Neutrophil (primary cell): ENCODE measurements at regions not wholly inside any gene's neighbourhood (a gene's known extent, or its start where the extent isn't known, plus 50 kb on each side); places are given as distances from the start of the nearest gene placed in this dataset.

ENCODE experiments used
- H3K27ac ChIP-seq: fragments of 200-600 bp; sonication (generic); 2 replicates; pipeline ENCODE4 v1.5.1; 2016; ENCODE audit warnings: mild to moderate bottlenecking, moderate library complexity
- H3K27me3 ChIP-seq: fragments of 200-600 bp; sonication (generic); 2 replicates; pipeline ENCODE4 v1.6.0; 2016; ENCODE audit warnings: mild to moderate bottlenecking
- H3K36me3 ChIP-seq: fragments of 200-600 bp; sonication (generic); 2 replicates; pipeline ENCODE4 v1.5.1; 2017
- H3K4me1 ChIP-seq, 2 experiments: fragments of 200-600 bp in 1 of 2; sonication (generic) in 1 of 2; 1 replicate in 1 of 2; 2 replicates in 1 of 2; pipeline versions ENCODE4 v1.5.1 to v1.6.1; 2013 to 2016; ENCODE audit warnings: low read depth in 1 of 2, low read length in 1 of 2, mild to moderate bottlenecking in 1 of 2, moderate library complexity in 1 of 2; ENCODE audit not compliant: control insufficient read depth in 1 of 2, insufficient read depth in 1 of 2
- H3K4me3 ChIP-seq, 2 experiments: fragments of 200-600 bp in 1 of 2; sonication (generic) in 1 of 2; 1 replicate in 1 of 2; 2 replicates in 1 of 2; pipeline ENCODE4 v1.5.1; 2013 to 2016; ENCODE audit warnings: low read depth in 1 of 2, low read length in 1 of 2, mild to moderate bottlenecking in 1 of 2, moderate library complexity in 1 of 2
- H3K9me3 ChIP-seq: fragments of 200-600 bp; sonication (generic); 2 replicates; pipeline ENCODE4 v1.5.1; 2016
- TF ChIP-seq, protein P1 (sequence below): fragments of 200-600 bp; sonication (generic); IDR thresholded peaks from 2 replicates; pipeline ENCODE4 v1.5.1; 2016; ENCODE audit warnings: antibody characterized with exemption

DNA sequence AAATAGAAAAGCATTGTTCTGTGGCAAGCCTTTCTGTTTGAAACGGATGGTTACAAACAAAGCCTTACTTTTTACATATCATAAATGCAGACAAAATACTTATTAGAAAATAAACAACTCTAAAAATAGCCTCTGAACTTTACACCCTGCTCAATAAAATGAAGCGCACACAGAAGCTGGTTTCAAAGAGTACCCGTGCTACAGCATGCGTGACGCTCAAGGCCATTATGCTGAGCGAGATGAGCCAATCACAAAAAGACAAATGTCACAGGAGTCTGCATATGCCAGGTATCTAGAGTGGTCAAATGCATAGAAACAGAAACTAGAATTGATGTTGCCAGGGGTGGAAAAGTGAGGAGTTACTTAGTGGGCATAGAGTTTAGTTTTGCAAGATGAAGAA, 326.5 kb upstream of the GATB start:
- Histone ChIP-seq H3K4me1 (no peaks in the 10 kb centered on the region), H3K27me3 (no peaks in the 10 kb centered on the region), H3K9me3 (no peaks in the 10 kb centered on the region), H3K27ac (no peak overlapping the region), H3K36me3 (no peaks in the 10 kb centered on the region), H3K4me3 (no peak overlapping the region)
- TF ChIP-seq, protein P1, sequence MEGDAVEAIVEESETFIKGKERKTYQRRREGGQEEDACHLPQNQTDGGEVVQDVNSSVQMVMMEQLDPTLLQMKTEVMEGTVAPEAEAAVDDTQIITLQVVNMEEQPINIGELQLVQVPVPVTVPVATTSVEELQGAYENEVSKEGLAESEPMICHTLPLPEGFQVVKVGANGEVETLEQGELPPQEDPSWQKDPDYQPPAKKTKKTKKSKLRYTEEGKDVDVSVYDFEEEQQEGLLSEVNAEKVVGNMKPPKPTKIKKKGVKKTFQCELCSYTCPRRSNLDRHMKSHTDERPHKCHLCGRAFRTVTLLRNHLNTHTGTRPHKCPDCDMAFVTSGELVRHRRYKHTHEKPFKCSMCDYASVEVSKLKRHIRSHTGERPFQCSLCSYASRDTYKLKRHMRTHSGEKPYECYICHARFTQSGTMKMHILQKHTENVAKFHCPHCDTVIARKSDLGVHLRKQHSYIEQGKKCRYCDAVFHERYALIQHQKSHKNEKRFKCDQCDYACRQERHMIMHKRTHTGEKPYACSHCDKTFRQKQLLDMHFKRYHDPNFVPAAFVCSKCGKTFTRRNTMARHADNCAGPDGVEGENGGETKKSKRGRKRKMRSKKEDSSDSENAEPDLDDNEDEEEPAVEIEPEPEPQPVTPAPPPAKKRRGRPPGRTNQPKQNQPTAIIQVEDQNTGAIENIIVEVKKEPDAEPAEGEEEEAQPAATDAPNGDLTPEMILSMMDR: no peak

DNA sequence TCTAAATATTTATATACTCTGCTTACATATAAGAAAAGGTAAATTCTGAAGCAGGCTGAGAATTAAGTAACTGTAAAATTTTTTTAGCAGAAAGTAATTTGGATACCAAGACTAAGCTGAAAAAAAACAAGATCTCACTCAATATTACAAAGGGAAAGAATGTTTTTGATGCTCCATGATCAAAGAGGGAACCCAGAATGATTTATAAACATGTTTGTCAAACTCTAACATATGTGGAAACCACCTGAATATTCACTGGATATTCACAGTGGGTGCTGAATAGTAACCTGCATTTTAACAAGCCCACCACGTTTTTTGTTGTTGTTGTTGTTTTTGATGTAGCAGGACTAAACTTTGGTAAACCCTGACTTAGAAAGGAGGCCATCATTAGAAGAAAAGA, 324.9 kb upstream of the GATB start:
- Histone ChIP-seq H3K4me1 (no peaks in the 10 kb centered on the region), H3K4me3 (no peak overlapping the region), H3K27ac (no peak overlapping the region), H3K36me3 (no peaks in the 10 kb centered on the region), H3K9me3 (no peaks in the 10 kb centered on the region), H3K27me3 (no peaks in the 10 kb centered on the region)
- TF ChIP-seq, protein P1: no peak

DNA sequence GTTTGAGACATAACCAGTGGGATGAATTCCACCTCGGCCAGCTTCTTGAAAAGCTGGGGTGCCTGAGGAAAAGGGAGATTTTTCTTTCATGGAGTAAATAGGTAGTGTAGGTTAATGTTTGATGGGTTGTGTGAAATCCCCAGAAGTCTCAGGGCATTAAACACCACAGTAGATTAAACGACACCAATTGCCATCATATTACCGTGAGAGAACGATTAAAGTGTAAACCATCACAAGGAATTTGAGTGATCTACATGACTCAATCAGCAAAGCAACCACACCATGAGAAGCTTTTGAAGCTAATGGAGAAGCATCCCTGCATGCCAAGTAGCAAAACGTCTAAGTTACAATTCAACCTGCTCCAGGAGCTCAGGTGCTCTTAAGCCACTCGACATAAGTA, 322.5 kb upstream of the GATB start:
- Histone ChIP-seq H3K27ac (no peak overlapping the region), H3K36me3 (no peaks in the 10 kb centered on the region), H3K4me3 (no peak overlapping the region), H3K4me1 (no peaks in the 10 kb centered on the region), H3K9me3 (no peaks in the 10 kb centered on the region), H3K27me3 (no peaks in the 10 kb centered on the region)
- TF ChIP-seq, protein P1: no peak

DNA sequence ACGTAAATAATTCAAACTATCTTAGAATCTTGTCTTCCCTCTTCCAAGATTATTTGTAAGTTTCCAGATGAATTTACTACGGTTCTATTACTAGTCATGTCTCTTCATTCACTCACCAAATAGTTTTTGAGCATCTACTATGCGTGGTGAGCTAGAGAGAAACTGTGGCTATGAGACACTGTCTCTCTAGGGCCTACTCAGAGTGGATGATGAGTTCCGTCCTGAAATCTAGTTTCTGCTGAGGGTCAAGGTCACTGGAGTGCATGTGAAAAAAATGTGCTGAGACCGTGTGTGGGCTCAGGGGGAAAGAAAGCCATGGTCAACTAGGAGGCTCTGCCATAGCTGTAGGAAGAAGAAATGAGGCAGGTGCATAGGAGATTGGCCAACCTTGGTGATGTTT, 320.2 kb upstream of the GATB start:
- no peaks in the 10 kb centered on the region for H3K4me1 ChIP-seq
- TF ChIP-seq, protein P1: no peak
- H3K27ac ChIP-seq: no peak overlapping the region
- no peaks in the 10 kb centered on the region for H3K9me3 ChIP-seq
- H3K27me3 ChIP-seq: no peaks in the 10 kb centered on the region
- H3K4me3 ChIP-seq: no peak overlapping the region
- no peaks in the 10 kb centered on the region for H3K36me3 ChIP-seq

DNA sequence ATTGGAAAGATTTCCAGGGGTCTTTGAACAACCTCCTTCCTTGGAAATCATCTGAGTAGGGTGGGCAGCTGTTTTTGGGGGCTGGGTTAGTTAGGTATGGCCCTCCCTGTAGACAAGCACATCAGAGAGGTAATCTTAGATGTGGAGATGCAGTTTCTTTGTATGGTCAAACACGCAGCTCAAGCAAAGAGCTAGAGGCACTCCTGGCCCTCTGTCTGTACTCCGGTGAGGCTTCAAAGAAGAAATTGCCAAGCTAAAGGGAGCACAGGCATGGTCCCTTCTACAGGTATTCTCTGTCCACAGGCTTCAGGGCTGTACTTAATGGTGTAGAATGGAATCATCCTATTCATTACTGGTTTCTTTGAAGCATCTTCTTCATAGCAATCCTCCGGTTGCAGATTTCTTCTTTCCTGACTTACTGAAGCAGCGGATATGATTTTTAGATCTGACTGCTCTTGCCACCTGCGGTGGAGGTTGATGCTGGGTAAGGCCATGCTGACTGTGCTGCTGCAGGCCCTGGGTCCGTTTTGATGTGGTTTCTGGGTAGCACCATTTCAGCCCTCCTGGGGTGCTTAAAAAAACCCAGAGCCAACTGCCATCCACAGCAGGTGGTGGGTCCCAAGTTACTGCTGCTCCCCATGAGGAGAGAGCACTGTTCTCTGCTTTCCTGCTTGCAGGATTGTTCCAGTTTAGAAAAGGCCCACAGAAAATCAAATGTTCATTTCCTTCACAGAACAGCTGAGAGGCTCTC, 318.9 kb upstream of the GATB start:
- Histone ChIP-seq H3K4me1 (no peaks in the 10 kb centered on the region), H3K27me3 (no peaks in the 10 kb centered on the region), H3K36me3 (no peaks in the 10 kb centered on the region), H3K9me3 (no peaks in the 10 kb centered on the region), H3K27ac (no peak overlapping the region), H3K4me3 (no peak overlapping the region)
- TF ChIP-seq, protein P1: no peak
